NB4 (cell line): ENCODE measurements at regions not wholly inside any gene's neighbourhood (a gene's known extent, or its start where the extent isn't known, plus 50 kb on each side); places are given as distances from the start of the nearest gene placed in this dataset.
"Not testable (repeated sequence)": the region's sequence is repeated elsewhere in the genome, so short reads cannot be mapped to it uniquely, and the experiment has no call there.

Experiments used
- DNase-seq: peaks from one replicate; pipeline ENCODE4 v3.0.0; 2010; ENCODE audit warnings: low read depth
- H3K4me3 ChIP-seq: one replicate; pipeline ENCODE4 v1.5.1; 2011; ENCODE audit warnings: mild to moderate bottlenecking, low read depth, low read length, moderate library complexity
- CTCF ChIP-seq: IDR thresholded peaks from one replicate; pipeline ENCODE4 v1.5.1; 2012; ENCODE audit warnings: low read depth, low read length
- MAX ChIP-seq: IDR thresholded peaks from 2 replicates; pipeline ENCODE4 v1.6.1; 2011; ENCODE audit warnings: low read depth, low read length
- MYC ChIP-seq: IDR thresholded peaks from 2 replicates; pipeline ENCODE4 v1.6.1; 2011; ENCODE audit warnings: low read depth, low read length
- POLR2A ChIP-seq: IDR thresholded peaks from 2 replicates; pipeline ENCODE4 v1.6.1; 2011; ENCODE audit warnings: mild to moderate bottlenecking; ENCODE audit not compliant: insufficient read length; ENCODE audit errors: extremely low read depth

- TF ChIP-seq CTCF (no peak), MAX (no peak), MYC (no peak), POLR2A (no peak)
- no peak overlapping the region for H3K4me3 ChIP-seq
- DNase-seq, result no peak
Observed at GRCh38 chr6:65988006-65988405, 281.0 kb upstream of the EYS start.

GRCh38 chr6:65984089-65984488, 277.1 kb upstream of the EYS start:
- no peak overlapping the region for H3K4me3 ChIP-seq
- TF ChIP-seq POLR2A (no peak), CTCF (no peak), MYC (no peak), MAX (no peak)
- DNase-seq, result no peak

GRCh38 chr6:65979120-65979519, 272.1 kb upstream of the EYS start:
- no peak for DNase-seq
- no peak overlapping the region for H3K4me3 ChIP-seq
- TF ChIP-seq MAX (no peak), MYC (no peak), CTCF (no peak), POLR2A (no peak)

GRCh38 chr6:65971252-65971651, 264.2 kb upstream of the EYS start:
- DNase-seq, H3K4me3 ChIP-seq: not testable (repeated sequence)

GRCh38 chr6:65964261-65964660, 257.2 kb upstream of the EYS start:
- no peak for DNase-seq
- TF ChIP-seq MAX (no peak), MYC (no peak), CTCF (no peak), POLR2A (no peak)
- no peak overlapping the region for H3K4me3 ChIP-seq

- TF ChIP-seq MAX (no peak), POLR2A (no peak), CTCF (no peak)
- H3K4me3 ChIP-seq, result no peak overlapping the region
- DNase-seq, result no peak
Observed at GRCh38 chr6:65955034-65955433, 248.0 kb upstream of the EYS start.

GRCh38 chr6:65948062-65948461, 241.0 kb upstream of the EYS start:
- no peak for DNase-seq
- TF ChIP-seq MAX (no peak), MYC (no peak), CTCF (no peak), POLR2A (no peak)
- no peak overlapping the region for H3K4me3 ChIP-seq
